Neural cell (in vitro differentiated cells): ENCODE measurements at regions not wholly inside any gene's neighbourhood (a gene's known extent, or its start where the extent isn't known, plus 50 kb on each side); places are given as distances from the start of the nearest gene placed in this dataset.

Source experiments
- H2AFZ ChIP-seq: fragments of 200-600, 300-800 bp; sonication (generic), shearing (Covaris generic); 2 replicates; pipeline ENCODE4 v1.6.0; 2014; ENCODE audit warnings: low read depth, mild to moderate bottlenecking, antibody characterized with exemption, low read length, moderate library complexity
- H3F3A ChIP-seq: fragments of 200-600 bp; shearing (Covaris generic); 2 replicates; pipeline ENCODE4 v1.6.1; 2016; ENCODE audit warnings: mild to moderate bottlenecking, moderate library complexity, mixed read lengths, antibody characterized with exemption, low read length; ENCODE audit not compliant: insufficient read depth, poor library complexity, severe bottlenecking
- H3K27ac ChIP-seq: fragments of 200-600, 300-800 bp; sonication (generic), shearing (Covaris generic); 2 replicates; pipeline ENCODE4 v1.5.1; 2014; ENCODE audit warnings: mild to moderate bottlenecking, low read length, moderate library complexity
- H3K27me3 ChIP-seq: fragments of 300-800, 200-600 bp; sonication (generic), shearing (Covaris generic); 2 replicates; pipeline ENCODE4 v1.6.0; 2014; ENCODE audit warnings: mild to moderate bottlenecking, low read depth, low read length, moderate library complexity; ENCODE audit not compliant: insufficient read depth
- H3K36me3 ChIP-seq: fragments of 300-800, 200-600 bp; sonication (generic), shearing (Covaris generic); 2 replicates; pipeline ENCODE4 v1.5.1; 2014; ENCODE audit warnings: mild to moderate bottlenecking, antibody characterized with exemption, low read length, moderate library complexity; ENCODE audit not compliant: insufficient read depth
- H3K4me2 ChIP-seq: fragments of 300-800, 200-600 bp; sonication (generic), shearing (Covaris generic); 2 replicates; pipeline ENCODE4 v1.6.0; 2014; ENCODE audit warnings: mild to moderate bottlenecking, low read length
- H3K4me3 ChIP-seq: fragments of 300-800, 200-600 bp; sonication (generic), shearing (Covaris generic); 2 replicates; pipeline ENCODE4 v1.5.1; 2014; ENCODE audit warnings: mild to moderate bottlenecking, low read length, moderate library complexity
- H3K79me2 ChIP-seq: fragments of 200-600 bp; shearing (Covaris generic); replicated peaks from 2 replicates; pipeline ENCODE4 v1.6.0; 2014; ENCODE audit warnings: mild to moderate bottlenecking, low read length, moderate library complexity; ENCODE audit not compliant: insufficient read depth
- H3K9ac ChIP-seq: fragments of 300-800, 200-600 bp; sonication (generic), shearing (Covaris generic); 2 replicates; pipeline ENCODE4 v1.6.1; 2016; ENCODE audit warnings: mild to moderate bottlenecking, low read length, mixed read lengths
- H3K9me2 ChIP-seq: fragments of 200-600 bp; shearing (Covaris generic); 2 replicates; pipeline ENCODE4 v1.6.1; 2016; ENCODE audit warnings: mild to moderate bottlenecking, low read length, mixed read lengths; ENCODE audit not compliant: insufficient read depth
- H3K9me3 ChIP-seq: fragments of 200-600, 300-800 bp; sonication (generic), shearing (Covaris generic); 2 replicates; pipeline ENCODE4 v1.6.1; 2016; ENCODE audit warnings: mild to moderate bottlenecking, mixed run types, low read length, moderate library complexity, mixed read lengths
- H4K20me1 ChIP-seq: fragments of 200-600 bp; shearing (Covaris generic); 2 replicates; pipeline ENCODE4 v1.6.1; 2016; ENCODE audit warnings: mild to moderate bottlenecking, mixed run types; ENCODE audit not compliant: insufficient read depth
- EP300 ChIP-seq: fragments of 450-650 bp; conservative IDR thresholded peaks from 2 replicates; pipeline ENCODE4 v1.6.1; 2014; ENCODE audit warnings: antibody characterized with exemption, mild to moderate bottlenecking, moderate library complexity; ENCODE audit not compliant: poor library complexity, severe bottlenecking
- EZH2 ChIP-seq: fragments of 200-600, 300-800 bp; shearing (Covaris generic), sonication (generic); IDR thresholded peaks from 2 replicates; pipeline ENCODE4 v1.6.1; 2014; ENCODE audit warnings: antibody characterized with exemption, low read length, borderline replicate concordance, mild to moderate bottlenecking; ENCODE audit not compliant: insufficient read depth, poor library complexity, severe bottlenecking
- MXI1 ChIP-seq: fragments of 450-650 bp; conservative IDR thresholded peaks from 2 replicates; pipeline ENCODE4 v1.6.1; 2014; ENCODE audit warnings: antibody characterized with exemption, mild to moderate bottlenecking; ENCODE audit not compliant: poor library complexity, severe bottlenecking
- POLR2AphosphoS5 ChIP-seq: IDR thresholded peaks from 2 replicates; pipeline ENCODE4 v1.6.1; 2012
- RAD21 ChIP-seq: fragments of 450-650 bp; conservative IDR thresholded peaks from 2 replicates; pipeline ENCODE4 v1.6.1; 2014; ENCODE audit warnings: antibody characterized with exemption, mild to moderate bottlenecking, moderate library complexity
- SMC3 ChIP-seq: fragments of 450-650 bp; conservative IDR thresholded peaks from 2 replicates; pipeline ENCODE4 v1.6.1; 2014; ENCODE audit warnings: antibody characterized with exemption, mild to moderate bottlenecking, moderate library complexity; ENCODE audit not compliant: poor library complexity
- TAF1 ChIP-seq: IDR thresholded peaks from 2 replicates; pipeline ENCODE4 v1.6.1; 2012; ENCODE audit warnings: low read depth
- TF ChIP-seq, protein P1 (sequence below): IDR thresholded peaks from 2 replicates; pipeline ENCODE4 v1.6.1; 2012; ENCODE audit warnings: borderline replicate concordance
- TF ChIP-seq, protein P2 (sequence below): fragments of 450-650 bp; IDR thresholded peaks from 2 replicates; pipeline ENCODE4 v1.5.1; 2014; ENCODE audit warnings: antibody characterized with exemption, mild to moderate bottlenecking, moderate library complexity; ENCODE audit not compliant: poor library complexity, severe bottlenecking

GRCh38 chr13:34255711-34256110 lies 437.8 kb downstream of the RFC3 start:
- no peak overlapping the region for H3K27ac ChIP-seq
- no peak for TF ChIP-seq MXI1
- no peak for TF ChIP-seq EP300
- no peak for TF ChIP-seq RAD21
- TF ChIP-seq, protein P1, sequence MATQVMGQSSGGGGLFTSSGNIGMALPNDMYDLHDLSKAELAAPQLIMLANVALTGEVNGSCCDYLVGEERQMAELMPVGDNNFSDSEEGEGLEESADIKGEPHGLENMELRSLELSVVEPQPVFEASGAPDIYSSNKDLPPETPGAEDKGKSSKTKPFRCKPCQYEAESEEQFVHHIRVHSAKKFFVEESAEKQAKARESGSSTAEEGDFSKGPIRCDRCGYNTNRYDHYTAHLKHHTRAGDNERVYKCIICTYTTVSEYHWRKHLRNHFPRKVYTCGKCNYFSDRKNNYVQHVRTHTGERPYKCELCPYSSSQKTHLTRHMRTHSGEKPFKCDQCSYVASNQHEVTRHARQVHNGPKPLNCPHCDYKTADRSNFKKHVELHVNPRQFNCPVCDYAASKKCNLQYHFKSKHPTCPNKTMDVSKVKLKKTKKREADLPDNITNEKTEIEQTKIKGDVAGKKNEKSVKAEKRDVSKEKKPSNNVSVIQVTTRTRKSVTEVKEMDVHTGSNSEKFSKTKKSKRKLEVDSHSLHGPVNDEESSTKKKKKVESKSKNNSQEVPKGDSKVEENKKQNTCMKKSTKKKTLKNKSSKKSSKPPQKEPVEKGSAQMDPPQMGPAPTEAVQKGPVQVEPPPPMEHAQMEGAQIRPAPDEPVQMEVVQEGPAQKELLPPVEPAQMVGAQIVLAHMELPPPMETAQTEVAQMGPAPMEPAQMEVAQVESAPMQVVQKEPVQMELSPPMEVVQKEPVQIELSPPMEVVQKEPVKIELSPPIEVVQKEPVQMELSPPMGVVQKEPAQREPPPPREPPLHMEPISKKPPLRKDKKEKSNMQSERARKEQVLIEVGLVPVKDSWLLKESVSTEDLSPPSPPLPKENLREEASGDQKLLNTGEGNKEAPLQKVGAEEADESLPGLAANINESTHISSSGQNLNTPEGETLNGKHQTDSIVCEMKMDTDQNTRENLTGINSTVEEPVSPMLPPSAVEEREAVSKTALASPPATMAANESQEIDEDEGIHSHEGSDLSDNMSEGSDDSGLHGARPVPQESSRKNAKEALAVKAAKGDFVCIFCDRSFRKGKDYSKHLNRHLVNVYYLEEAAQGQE, result no peak
- no peak for TF ChIP-seq SMC3
- TF ChIP-seq TAF1, result no peak
- TF ChIP-seq, protein P2, sequence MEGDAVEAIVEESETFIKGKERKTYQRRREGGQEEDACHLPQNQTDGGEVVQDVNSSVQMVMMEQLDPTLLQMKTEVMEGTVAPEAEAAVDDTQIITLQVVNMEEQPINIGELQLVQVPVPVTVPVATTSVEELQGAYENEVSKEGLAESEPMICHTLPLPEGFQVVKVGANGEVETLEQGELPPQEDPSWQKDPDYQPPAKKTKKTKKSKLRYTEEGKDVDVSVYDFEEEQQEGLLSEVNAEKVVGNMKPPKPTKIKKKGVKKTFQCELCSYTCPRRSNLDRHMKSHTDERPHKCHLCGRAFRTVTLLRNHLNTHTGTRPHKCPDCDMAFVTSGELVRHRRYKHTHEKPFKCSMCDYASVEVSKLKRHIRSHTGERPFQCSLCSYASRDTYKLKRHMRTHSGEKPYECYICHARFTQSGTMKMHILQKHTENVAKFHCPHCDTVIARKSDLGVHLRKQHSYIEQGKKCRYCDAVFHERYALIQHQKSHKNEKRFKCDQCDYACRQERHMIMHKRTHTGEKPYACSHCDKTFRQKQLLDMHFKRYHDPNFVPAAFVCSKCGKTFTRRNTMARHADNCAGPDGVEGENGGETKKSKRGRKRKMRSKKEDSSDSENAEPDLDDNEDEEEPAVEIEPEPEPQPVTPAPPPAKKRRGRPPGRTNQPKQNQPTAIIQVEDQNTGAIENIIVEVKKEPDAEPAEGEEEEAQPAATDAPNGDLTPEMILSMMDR, result no peak
- no peak for TF ChIP-seq EZH2
- no peak for TF ChIP-seq POLR2AphosphoS5
- no peaks in the 10 kb centered on the region for H3K36me3 ChIP-seq

DNA sequence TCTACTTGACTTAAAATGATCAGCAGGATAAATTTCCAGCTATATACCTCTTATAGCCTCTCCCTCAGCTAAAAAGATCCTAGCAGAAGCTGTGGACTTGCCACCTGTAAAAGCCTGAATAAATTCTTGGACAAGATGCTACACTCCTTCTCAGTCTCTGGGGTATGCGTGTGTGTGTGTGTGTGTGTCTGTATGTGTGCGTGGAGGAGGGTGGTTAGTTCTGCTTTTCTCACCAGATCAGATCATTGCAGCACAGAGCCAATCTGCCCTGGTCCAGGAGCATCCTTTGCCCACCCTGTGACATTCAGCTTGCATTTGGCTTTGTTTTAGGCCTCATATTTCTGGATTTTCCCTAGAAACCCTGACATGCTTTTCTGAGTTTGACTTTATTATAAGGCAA lies 438.3 kb downstream of the RFC3 start:
- H2AFZ ChIP-seq, result no peak overlapping the region
- no peaks in the 10 kb centered on the region for H3K79me2 ChIP-seq
- H3K9ac ChIP-seq, result no peak overlapping the region
- no peaks in the 10 kb centered on the region for H3F3A ChIP-seq
- H3K9me3 ChIP-seq, result no peaks in the 10 kb centered on the region
- no peak for TF ChIP-seq RAD21
- no peak for TF ChIP-seq TAF1
- TF ChIP-seq EZH2, result no peak
- no peak for TF ChIP-seq POLR2AphosphoS5
- TF ChIP-seq, protein P1, result no peak
- TF ChIP-seq, protein P2, result no peak
- TF ChIP-seq SMC3, result no peak
- no peak for TF ChIP-seq MXI1
- TF ChIP-seq EP300, result no peak
- no peaks in the 10 kb centered on the region for H3K27me3 ChIP-seq
- H3K4me2 ChIP-seq, result no peak overlapping the region
- no peak overlapping the region for H3K4me3 ChIP-seq
- H3K27ac ChIP-seq, result no peak overlapping the region
- H3K36me3 ChIP-seq, result no peaks in the 10 kb centered on the region
- no peaks in the 10 kb centered on the region for H4K20me1 ChIP-seq
- no peaks in the 10 kb centered on the region for H3K9me2 ChIP-seq

More at GRCh38 chr13:34255711-34256110, 437.8 kb downstream of the RFC3 start:
- Histone ChIP-seq H3K27me3 (no peaks in the 10 kb centered on the region), H4K20me1 (no peaks in the 10 kb centered on the region), H3K4me2 (no peak overlapping the region), H2AFZ (no peak overlapping the region), H3K9me2 (no peaks in the 10 kb centered on the region), H3F3A (no peaks in the 10 kb centered on the region), H3K4me3 (no peak overlapping the region), H3K9me3 (no peaks in the 10 kb centered on the region), H3K9ac (no peak overlapping the region), H3K79me2 (no peaks in the 10 kb centered on the region)
